Islet of Langerhans (tissue), 1 donor: ENCODE measurements at regions not wholly inside any gene's neighbourhood (a gene's known extent, or its start where the extent isn't known, plus 50 kb on each side); places are given as distances from the start of the nearest gene placed in this dataset.
"Not testable (repeated sequence)": the region's sequence is repeated elsewhere in the genome, so short reads cannot be mapped to it uniquely, and the experiment has no call there.

Experiments
- FAIRE-seq: peaks from one replicate; lab custom pipeline; 2011; peaks lifted over from hg19 to GRCh38; lab: Jason Lieb, UNC

DNA sequence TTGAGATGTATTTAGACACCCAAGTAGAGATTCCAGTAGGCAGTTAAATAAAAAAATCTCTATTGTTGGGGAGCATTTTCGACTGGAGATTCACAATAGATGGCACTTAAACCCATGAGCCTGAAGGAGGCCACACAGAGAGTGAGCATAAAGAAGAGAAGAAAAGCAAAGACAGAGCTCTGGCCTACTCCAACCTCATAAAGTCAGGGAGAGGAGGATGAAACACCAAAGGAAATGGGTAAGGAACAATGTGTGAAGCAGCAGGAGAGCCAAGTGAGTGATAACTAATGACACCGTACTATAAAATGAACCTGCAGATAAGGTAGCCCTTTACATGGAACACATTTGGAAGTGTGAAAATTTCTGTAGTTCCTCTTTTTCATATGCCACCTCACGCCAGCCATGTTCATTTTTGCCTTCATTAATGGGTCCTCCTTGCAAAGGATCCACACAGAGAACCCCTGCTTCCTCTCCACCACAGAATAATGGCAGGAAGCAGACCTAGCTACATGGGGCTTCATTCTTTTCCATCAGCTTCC is 150.0 kb upstream of the SYT10 start:
- FAIRE-seq, result no peak

- no peak for FAIRE-seq
These were observed 154.1 kb upstream of the SYT10 start for GRCh38 chr12:33593753-33594152.

- no peak for FAIRE-seq
These were observed 156.4 kb upstream of the SYT10 start for GRCh38 chr12:33596061-33596460.

- FAIRE-seq, result no peak
These were observed 157.2 kb upstream of the SYT10 start for GRCh38 chr12:33596814-33597213.

GRCh38 chr12:33602515-33602914 is 162.9 kb upstream of the SYT10 start:
- FAIRE-seq, result no peak

GRCh38 chr12:33605757-33606156 is 166.1 kb upstream of the SYT10 start:
- no peak for FAIRE-seq

DNA sequence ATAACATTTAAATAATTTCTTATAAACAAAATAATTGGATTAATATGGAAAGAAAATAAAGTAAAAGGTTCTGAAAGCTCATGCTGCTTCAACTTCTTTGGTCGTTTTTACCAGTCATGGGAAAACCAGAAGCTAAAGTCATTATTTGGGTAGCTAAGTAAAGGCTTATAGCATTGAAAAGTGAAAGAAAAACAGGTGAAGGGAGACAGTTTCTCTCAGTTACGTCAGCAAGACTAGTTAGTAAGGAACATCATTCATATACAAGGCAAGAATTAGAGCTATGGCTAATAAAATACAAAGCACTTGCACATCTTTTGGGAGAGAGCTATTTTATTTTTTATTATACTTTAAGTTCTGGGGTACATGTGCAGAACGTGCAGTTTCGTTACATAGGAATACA is 170.3 kb upstream of the SYT10 start:
- no peak for FAIRE-seq

DNA sequence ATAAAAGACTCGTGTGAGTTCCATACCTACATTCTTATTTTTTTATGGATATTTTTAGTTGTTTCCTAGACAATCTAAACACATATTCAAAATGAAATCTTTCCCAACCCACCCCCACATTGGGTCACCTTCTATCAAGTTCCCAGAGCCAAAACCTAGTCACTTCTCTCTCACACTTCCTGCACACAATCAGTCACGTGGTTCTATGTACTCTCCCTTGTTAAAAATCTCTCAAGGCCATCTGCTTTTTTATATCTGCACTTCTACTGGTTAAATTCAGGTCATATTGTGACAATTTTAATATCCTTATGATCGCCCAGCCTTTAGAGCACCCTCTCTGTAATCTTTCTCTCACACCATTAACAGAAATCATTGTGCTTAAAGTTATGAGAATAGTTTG is 175.0 kb upstream of the SYT10 start:
- FAIRE-seq, result no peak

DNA sequence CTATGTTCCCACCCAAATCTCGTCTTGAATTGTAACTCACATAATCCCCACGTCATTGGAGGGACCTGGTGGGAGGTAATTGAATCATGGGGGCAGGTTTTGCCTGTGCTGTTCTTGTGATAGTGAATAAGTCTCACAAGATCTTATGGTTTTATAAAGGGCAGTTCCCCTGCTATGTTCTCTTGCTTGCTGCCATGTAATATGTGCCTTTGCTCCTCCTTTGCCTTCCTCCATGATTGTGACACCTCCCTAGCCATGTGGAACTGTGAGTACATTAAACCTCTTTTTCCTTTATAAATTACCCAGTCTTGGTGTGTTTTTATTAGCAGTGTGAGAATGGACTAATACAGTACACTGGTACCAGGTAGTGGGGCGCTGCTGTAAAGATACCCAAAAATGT is 177.6 kb upstream of the SYT10 start:
- FAIRE-seq, result no peak

GRCh38 chr12:33628087-33628486 is 188.5 kb upstream of the SYT10 start:
- FAIRE-seq, result no peak

- FAIRE-seq, result no peak
These were observed 194.9 kb upstream of the SYT10 start for GRCh38 chr12:33634544-33634943.

GRCh38 chr12:33636930-33637329 is 197.3 kb upstream of the SYT10 start:
- not testable (repeated sequence) for FAIRE-seq

GRCh38 chr12:33639975-33640374 is 200.4 kb upstream of the SYT10 start:
- FAIRE-seq, result no peak

DNA sequence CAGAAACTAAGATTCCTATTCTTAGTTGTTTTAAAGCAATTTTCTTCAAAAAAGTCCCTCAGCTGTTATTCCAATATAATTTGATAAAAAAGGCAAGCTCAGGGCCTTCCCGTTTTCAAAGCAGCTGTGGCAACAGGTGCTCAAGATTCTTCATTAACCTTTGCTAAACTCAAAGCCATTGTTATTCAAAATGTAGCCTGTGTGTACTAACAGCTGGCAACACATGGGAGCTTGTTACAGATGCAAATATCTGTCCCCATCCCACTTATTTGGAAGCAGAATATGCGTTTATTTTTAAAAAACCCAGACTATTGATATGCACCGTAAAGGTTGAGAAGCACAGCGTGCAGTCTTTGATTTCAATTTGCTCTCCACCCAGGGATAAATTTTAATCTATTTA is 210.4 kb upstream of the SYT10 start:
- no peak for FAIRE-seq

DNA sequence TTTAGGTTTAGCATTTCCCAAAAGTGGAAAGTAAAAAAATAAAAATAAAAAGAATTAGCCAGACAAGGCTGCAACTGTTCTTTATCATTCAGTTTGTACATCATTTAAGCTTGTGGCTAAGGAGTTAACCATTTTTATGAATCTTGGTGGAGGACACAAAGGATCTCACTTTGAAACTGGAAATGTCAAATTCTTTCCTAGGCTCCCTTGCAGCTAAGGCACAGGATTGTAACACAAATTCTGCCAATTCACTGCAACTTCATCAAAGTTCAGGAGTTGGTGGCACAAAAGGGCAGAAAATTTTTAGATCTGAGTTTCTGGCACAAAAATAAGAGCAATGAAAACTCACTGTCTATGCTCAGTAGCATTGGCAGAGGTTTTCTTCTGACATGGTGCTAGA is 211.2 kb upstream of the SYT10 start:
- no peak for FAIRE-seq

GRCh38 chr12:33653362-33653761 is 213.7 kb upstream of the SYT10 start:
- FAIRE-seq, result no peak

DNA sequence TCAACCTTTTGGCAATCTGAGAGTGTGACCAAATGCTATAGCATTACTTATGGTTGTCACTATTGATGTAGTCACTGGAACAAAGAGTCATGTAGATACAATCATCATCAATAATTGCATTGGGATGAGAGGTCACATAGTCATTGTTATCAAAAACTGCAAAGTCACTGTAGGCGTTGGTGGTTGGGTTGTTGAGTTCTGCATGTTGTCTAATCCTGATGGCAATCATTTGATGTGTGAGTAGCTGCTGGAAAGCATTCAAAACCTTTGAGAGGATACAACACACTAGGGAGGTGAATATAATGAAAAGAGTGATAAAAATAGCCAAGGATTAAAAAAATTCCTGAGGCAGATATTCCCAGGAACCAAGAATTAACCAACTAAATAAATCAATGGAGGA is 214.7 kb upstream of the SYT10 start:
- FAIRE-seq, result no peak

DNA sequence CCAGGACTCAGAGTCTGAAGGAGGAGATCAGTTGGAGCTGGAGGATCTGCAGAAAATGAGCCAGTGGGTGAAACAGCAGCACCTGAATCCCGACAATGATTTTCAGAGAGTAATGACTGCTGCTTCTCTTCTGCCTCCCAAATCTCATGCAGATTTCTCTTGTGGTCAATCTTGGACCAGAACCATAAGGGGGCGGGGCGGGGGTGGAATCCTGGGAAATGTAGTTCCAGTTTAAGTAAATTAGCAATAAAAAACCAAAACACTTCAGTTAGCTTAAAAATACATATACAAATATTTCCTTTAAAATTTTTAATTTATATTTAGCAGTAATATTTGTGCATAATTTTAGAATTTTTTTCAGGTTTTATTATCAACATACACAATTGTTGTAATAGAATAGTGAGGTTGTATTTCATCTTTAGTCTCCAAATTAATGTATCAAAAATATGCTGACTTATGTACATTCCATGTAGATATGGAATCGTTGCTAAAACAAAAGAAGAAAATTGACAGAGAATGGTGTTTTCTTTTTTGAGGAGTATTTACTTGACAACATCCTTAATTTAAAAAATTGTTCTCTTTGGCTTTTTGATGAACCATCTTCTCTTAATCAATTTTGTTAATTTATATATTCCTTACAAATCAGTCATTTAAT is 223.5 kb upstream of the SYT10 start:
- FAIRE-seq, result peak; percentile 17

- FAIRE-seq, result no peak
These were observed 229.7 kb upstream of the SYT10 start for GRCh38 chr12:33669349-33669748.

DNA sequence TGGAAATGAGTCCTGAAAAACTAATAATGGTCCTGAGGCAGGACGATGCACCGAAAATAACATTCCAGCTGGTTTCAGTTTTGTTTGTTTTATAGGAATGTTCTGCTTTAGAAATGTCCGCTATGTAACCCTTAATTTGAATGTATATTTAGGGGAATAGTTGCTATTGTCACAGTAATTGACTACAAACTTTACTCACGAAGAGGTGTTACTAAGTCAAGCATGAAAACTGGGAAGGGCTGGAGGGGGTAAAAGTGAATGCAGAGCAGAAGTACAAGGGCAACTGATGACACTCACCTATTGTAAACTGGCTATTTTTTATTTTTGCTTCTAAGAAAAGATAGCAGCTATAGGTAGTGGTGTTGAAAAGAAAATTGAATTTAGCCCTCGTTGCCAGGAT is 230.7 kb upstream of the SYT10 start:
- FAIRE-seq, result no peak

GRCh38 chr12:33671676-33672075 is 232.1 kb upstream of the SYT10 start:
- FAIRE-seq, result no peak

- no peak for FAIRE-seq
These were observed 233.4 kb upstream of the SYT10 start for GRCh38 chr12:33672836-33673577.

DNA sequence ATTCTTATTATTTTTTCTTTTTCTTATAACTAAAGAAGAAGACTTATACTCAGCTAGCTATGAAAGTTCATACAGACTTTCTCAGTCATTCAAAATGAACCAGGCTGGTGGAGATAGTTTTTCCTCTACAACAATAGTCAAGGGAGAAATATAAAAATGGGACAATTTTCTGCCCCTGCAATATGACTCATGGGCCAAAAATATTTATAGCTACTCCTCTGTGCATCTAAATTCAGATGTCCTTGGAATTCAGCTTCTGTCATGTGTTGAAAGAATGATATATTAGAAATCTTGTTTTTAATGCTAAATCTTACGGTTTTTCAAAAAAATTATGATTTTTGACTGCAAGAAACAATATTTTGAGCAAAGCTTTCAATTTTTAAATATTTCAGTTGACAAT is 237.2 kb upstream of the SYT10 start:
- no peak for FAIRE-seq
